IPS-NIHi11 (cell line): ENCODE measurements at regions not wholly inside any gene's neighbourhood (a gene's known extent, or its start where the extent isn't known, plus 50 kb on each side); places are given as distances from the start of the nearest gene placed in this dataset.
A peak's percentile ranks its signal among the peaks of the same experiment; 100 is the strongest.
"Not testable (repeated sequence)": the region's sequence is repeated elsewhere in the genome, so short reads cannot be mapped to it uniquely, and the experiment has no call there.

Source experiments
- DNase-seq: peaks from one replicate; pipeline ENCODE4 v3.0.0; 2012; ENCODE audit warnings: mixed read lengths, low spot score

DNA sequence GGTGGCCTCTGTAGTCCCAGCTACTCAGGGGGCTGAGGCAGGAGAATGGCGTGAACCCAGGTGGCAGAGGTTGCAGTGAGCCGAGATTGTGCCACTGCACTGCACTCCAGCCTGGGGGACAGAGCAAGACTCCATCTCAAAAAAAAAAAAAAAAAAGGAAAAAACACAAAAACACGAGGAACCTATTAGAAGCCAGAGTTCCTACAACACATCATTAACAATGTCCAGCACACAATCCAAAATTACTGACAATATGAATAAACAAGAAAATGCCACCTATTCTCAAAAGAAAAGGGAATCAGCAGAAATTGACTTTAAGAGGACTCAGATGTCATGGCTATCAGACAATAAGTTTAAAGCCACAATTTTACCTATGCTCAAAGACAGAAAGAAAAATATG, 57.3 kb upstream of the HS3ST3A1 start:
- not testable (repeated sequence) for DNase-seq

DNA sequence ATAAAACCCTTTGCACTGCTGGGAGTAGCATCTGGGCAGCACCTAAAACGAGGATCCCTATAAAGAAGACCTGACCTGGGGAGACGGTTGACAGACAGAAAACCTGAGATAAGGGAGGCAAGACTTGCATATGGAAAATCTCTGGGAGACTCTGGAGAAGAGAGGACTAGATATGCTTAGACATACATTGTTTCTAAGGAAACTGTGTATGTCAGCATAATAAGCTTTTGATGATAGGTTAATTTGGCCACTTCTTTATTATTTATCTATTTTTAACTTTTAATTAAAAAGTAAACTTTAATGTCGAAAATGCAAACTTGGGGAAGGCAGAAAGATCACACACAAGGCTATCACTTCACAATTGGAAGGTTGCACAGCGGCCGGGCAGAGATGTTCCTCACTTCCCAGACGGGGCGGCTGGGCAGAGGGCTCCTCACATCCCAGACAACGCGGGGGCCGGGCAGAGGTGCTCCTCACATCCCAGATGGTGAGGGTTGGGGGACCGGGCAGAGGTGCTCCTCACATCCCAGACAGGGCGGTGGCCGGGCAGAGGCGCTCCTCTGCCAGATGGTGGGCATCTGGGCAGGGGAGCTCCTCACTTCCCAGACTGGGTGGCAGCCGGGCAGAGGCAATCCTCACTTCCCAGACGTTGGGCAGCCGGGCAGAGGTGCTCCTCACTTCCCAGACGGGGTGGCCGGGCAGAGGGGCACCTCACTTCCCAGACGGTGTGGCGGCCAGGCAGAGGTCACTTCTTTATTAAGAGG, 64.3 kb upstream of the HS3ST3A1 start:
- DNase-seq = no peak

DNA sequence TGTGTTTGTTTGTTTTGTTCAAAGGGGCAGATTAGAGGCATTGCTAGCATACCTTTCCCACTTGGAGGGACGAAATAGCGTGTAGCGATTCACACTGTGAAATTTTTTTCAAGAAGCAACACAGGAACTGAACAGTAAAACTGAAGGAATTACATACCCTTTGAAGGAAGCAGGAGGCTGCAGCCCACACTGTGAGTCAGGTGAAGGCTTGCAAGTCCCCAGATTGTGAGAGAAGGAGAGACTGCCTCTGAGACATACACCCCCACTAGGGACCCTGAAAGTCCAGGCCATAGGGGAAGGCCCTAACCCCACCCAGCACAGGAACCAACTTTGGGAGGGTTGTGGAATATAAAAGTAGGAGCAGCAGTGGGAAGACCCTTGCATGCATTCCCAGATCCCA, 69.6 kb upstream of the HS3ST3A1 start:
- no peak for DNase-seq

DNA sequence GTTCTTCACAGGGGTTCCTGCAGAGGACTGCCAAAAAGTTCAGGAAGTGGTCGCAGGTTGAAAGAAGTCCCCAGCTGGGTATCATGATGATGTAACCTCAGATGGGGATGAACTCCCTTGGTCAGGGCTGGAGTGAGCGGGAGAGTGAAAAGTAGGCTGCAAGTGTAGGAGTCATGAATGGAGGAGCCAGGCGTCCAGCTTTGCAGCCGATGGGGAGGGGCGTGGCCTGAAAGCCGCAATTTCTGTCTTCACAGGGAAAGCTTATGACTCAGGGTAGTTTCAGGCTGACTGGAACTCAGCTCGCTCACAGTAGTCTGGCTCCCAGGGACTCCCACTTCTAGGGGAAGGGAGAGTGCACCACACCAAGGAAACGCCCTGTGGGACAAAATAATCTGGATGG, 70.0 kb upstream of the HS3ST3A1 start:
- DNase-seq = no peak

DNA sequence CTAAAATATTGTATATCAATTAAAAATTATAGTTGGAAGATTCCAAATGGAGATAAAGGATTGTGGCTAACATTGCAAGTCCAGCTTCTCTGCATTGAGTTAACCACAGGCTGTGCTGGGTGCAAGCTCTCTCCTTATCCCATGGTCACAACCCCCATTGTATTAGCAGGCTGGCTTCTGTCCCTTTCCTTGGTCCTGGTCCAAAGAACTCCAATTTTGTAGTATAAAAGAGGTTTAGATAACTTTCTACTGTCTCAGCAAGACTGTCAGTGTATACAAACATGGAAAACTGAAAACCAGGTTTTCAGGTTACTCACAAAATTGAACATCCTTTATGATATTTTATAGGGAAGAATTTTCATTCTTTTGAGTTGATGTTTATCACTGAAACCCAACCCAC, 76.6 kb upstream of the HS3ST3A1 start:
- DNase-seq = no peak

DNA sequence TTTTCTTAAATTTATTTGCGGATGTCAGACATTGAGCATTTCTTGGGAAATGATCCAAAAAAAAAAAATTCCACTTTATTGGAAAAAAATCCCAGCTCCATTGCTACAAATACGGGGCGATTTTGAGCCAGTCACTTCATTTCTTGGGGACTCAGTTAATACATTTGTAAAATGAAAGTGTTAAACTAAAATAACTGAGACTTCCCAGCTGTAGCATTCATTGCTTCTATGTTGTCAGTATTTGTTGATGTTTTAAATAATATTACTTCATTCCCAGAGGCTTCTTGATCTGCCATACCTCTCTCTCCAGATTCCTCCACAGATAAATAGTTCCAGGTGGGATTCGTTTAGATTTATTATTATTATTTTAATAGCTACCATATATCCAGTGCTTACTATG, 77.1 kb upstream of the HS3ST3A1 start:
- no peak for DNase-seq

DNA sequence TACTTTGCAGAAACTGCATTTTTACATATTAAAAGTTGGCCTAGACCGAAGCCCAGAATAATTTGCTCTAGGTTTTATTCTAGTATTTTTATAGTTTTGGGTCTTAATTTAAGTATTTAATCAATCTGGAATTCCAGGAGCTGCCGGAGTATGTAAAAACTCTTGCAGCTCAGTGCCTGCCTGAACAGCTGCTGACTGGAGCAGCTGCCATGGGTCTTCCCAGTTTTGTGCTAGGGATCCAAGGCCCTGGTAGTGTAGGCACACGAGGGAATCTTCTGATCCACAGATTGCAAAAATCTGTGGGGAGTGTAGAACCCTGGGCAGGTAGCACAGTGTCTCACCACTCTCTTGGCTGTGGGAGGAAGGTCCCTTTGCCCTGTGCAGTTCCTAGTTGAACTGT, 87.0 kb upstream of the HS3ST3A1 start:
- DNase-seq = no peak

DNA sequence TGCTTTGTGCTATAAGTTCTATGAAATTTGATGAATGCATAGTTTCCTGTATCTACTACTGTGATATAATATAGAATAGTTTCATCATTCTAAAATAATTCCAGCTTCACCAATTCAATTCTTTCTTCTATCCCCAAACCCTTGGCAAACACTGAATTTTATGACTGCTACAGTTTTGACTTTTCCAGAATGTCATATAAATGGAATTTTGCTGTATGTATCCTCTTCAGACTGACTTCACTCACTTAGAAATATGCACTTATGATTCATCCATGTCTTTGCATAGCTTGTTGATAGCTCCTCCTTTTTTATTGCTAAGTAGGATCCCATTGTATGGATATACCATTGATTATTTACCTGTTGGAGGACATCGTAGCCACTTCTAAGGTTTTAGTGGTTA, 89.1 kb upstream of the HS3ST3A1 start:
- DNase-seq = no peak

DNA sequence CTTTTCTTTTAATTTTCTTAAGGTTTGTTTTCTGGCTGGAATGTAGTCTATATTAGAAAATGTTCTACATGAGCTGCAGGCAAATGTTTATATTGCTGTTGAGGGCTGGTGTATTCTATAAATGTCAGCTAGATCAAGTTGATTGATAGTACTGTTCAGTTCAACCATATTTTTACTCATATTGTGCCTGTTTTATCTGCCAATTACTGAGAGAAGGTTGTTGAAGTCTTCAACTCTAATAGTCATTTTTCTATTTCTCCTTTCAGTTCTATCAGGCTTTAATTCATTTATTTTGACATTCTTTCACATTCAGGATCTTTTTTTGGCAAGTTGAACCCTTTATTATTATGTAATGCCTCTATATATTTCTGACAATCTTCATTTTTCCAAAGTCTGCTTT, 93.2 kb upstream of the HS3ST3A1 start:
- no peak for DNase-seq

DNA sequence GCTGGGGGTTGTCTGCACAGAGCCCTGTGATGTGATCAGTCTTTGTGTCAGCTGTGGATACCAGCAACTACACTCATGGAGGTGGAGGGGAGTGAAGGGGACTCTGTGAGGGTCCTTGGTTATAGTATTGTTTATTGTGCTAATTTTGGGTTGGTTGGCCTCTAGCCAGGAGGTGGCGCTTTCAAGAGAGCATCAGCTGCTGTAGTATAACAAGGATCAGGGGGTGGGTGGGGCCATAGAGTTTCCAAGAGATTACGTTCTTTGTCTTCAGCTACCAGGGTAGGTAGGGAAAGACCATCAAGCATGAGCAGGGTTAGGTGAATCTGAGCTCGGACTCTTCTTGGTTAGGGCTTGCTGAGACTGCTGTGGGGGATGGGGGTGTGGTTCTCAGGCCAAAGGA, 97.1 kb upstream of the HS3ST3A1 start:
- no peak for DNase-seq

DNA sequence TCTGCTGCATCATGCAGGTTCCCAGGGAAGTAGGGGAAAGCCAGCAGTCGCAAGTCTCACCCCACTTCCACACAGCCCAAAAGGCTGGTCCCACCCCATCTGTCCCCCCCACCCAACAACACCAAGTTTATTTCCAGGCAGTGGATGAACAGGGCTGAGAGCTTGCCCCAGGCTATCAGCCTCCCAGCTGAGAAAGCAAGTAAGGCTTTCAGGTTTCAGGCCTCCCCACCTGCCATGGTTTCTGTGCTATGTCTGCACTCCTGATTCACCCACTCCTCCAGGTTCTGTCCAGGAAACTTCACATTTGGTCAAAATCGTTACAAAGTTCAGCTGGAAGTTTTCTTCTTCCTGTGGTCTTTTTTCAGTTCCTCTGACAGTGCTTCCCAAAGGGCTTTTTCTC, 97.5 kb upstream of the HS3ST3A1 start:
- no peak for DNase-seq

DNA sequence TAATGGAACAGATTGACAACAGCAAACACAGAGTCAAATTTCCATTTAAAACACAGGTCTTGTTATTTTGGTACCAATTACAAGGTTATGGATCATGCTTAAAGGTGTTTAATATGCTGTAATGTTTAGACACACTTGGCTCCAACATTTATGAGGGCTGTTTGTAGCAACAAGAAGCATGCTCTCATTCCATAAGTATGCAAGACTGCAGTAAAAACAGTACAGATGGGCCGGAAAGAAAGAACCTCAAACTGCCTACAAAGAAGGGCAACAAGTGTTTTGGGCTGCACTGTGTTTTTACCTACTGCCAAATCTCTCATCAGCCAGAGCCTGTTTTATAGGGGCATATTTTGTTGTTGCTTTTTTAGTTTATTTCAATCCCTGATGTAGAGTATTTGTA, 100.5 kb upstream of the HS3ST3A1 start:
- DNase-seq = no peak

DNA sequence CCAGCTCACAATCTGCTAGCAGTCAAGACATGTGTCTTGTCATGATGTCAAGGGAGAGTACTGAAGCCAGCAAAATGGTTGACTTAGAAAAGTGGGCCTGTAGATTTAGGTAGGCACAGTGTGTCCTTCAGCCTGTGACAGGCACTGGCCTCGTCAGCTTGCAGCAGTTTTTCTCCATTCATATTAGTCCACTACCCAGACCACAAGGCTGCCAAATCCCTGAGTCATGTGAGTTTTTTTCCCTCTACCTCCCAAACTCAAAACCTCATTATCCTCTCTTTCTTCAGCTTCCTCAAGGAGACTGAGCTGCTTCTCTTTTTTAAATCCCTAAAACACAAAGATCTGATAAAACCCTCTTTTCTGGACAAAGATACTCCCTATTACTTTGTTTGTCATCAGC, 102.6 kb upstream of the HS3ST3A1 start:
- DNase-seq = no peak

DNA sequence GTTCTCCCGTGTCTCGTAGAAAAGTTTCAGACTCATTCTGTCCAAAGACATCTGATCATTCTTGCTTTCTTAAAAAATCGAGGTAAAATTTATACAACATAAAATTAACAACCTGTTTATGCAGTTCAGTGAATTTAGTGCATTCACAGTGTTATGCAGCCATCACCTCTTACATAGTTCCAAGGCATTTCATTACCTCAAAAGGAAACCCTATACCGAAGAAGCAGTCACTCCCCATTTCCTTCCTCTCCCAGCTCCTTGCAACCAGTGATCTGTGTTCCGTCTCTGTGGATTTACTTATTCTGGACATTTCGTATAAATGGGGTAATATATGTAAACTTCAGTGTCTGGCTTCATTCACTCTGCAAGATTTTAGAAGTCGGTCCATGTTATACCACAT, 103.5 kb upstream of the HS3ST3A1 start:
- no peak for DNase-seq

DNA sequence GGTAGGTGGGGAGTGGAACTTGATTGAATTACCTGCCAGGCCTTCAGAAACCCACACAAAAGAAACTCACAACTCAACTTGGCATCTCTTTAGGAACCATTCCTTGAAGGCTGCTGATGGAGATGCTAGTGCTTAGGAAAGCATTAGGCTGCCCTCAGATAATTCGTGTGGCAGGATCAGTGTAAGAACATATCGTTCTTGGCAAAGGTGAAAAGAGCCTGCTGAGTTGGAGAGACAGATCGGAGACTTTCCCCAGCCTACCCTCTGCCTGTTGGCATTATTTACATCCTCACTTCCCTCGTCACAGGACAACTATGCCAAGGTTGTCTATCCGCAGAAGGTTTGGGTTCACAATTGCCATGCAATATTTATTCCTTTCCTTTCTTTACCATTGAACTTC, 120.0 kb upstream of the HS3ST3A1 start:
- no peak for DNase-seq

DNA sequence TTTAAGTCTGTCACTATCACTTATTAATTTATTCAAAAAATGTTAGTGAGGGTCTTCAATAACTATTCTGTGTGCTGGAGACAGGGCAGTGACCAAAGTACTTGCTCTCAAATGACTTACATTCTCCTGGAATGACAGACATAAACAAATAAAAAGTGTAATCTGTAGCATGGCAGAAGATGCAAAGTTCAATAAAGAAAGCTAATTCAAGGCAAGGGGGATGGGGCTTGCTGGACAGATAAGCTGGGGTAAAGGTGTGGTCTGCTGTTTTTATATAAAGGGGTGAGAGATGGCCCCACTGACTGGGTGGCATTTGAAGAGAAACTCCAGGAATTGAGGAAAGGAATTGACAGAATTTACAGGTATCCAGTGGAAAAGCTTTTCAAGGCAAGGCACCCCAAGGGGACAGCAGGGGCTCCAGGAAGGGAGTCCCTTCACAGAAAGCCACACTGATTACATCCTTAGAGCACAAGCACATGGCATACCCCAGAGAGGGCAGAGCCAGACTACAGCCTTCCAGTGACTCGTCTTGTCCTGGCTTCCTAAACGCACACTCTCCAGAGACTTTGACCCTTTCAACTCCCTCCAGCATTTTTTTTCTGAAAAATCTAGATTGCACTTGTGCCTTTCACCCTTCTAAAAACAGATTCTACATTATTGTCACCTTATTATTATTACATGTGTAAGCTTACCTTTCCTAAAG, 123.7 kb upstream of the HS3ST3A1 start:
- DNase-seq = no peak

DNA sequence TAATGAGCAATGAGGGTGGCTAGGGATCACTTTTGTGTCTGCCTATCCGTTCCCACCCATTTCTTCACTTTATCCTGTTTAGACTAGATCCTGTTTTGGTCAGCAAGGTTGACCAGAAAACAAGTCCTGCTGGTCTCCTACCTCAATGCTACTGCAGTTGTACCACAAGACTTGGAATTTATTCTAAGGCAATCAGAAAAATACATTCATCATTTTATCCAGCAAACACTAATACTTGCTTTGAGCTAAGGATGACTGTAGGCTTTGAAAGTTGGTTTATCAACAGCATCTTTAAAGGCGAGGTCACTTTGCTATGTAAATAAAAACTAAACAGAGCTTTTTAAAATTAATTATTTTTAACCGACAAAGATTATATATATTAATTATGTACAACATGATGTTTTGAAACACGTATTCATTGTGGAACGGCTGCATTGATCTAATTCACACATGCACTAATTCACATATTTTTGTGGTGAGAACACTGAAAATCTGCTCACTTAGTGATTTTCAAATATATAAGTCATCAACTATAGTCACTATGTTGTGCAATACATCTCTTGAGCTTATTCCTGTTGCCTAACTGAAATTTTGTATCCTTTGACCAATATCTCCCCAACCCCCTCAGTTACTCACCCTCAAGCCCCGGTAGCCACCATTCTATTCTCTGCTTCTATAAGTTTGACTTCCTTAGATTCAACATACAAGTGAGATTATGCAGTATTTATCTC, 125.9 kb upstream of the HS3ST3A1 start:
- no peak for DNase-seq

DNA sequence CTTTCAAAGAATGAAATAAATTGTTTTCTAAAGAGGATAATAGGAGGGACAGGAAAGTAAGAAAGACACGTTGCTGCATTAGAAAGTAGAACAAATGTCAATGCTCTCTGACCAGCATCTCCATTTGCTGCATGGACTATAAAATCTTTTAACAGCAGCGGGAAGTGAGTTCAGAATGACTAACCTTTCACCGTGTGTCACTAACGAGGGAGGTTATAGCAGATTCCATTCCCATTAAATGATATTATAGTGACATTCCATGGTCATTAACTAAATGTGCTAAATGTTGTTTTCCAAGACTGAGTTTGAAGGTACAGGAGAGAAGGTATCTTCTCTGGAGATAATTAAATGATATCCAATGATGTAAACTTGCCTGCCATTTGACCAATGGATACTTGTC, 127.1 kb upstream of the HS3ST3A1 start:
- DNase-seq = no peak

DNA sequence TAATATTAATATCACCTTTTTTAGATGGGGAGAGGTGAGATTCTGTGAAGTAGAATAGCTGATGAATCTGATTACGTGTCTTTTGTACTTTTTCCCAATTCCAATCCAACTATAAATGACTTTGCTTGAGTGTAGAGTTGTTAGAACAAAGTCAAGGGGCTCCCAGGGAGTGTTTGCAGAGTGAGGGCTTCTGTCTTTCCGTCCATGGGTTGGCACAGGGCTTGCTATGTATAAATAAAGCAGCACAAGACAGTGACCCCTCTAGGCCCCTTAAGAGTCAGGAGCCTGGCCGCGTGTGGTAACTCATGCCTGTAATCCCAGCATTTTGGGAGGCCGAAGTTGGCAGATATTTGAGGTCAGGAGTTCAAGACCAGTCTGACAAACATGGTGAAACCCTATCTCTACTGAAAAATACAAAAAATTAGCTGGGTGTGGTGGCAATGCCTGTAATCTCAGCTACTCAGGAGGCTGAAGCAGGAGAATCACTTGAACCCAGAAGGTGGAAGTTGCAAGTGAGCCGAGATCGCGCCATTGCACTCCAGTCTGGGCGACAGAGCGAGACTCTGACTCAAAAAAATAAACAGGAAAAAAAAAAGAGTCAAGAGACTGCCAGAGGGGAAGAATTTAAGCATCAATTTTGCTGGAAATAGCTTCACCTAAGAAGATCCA, 127.9 kb upstream of the HS3ST3A1 start:
- no peak for DNase-seq

DNA sequence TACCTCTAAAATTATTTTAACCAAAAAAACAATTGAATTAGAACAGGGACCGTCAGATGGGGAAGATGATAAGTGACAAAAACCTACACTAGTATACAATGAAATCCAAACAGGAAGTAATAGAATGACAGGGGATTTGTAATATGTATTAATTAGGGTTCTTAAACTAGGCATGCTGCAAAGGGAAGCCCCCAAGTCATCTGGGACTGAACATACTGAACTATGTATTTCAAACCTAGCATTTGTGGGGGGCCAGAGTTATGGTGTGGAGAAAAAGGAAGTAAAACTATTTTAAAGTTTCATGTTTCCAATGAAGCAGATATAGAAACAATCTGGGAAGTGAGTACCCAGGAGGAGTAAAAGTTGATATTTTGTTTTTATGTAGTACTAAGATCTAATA, 133.2 kb upstream of the HS3ST3A1 start:
- no peak for DNase-seq

DNA sequence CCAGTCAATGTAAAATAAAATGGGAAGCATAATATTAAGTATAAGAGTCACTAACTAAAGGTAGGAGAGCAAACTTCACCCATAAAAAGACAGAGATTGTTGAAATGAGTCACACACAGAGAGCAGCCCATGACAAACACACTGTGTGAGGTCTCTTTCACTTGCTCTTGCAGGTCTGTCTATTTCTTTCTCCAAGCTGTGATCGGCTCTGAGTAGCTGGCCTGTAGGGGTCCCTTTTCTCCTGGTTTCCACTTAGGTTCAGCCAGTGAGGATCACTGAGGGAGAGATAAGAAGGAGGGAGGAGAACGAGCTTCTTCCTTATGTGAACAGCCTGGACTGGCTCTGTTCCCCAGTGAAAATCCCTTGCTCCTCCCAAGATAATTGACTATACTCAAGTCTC, 133.7 kb upstream of the HS3ST3A1 start:
- DNase-seq = peak; percentile 23

DNA sequence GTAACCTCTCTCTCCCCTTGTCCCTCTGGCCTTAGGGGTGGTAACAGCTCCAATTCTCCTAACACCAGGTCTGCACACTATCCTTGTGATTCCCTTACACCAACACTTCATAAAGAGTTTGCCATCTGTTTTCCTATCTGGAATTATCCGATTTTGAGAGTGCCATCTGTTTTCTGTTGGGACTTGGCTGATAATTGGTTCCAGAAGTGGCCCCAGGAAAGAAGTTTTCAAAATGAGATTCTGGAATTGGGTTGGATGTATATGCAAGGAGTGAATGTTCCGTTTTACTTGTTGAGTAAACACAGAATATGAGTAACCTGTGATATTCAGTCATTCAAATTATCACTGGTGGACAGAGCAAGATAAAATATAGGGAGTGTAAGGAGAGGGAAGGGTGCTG, 134.1 kb upstream of the HS3ST3A1 start:
- no peak for DNase-seq

DNA sequence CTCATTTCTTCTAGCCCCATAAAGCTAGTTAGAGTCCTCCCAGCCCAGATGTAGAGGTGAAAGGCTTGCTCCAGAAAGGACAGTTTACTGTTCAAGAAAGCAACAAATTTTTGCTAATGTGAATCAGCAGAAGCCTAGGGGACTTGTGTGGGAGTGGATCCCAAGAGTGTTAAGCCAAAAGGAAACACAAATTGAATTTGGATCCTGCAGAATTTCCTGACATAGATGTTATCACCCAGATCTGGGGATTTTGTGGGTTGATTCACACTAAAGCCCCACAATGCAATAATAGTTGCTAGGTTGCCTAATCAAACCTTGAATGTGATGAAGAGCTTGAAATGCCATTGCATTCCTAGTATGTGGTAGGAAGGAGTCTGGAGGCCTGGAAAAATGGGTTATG, 135.2 kb upstream of the HS3ST3A1 start:
- no peak for DNase-seq
